Peyer's patch (tissue), 4 donors: ENCODE measurements at regions not wholly inside any gene's neighbourhood (a gene's known extent, or its start where the extent isn't known, plus 50 kb on each side); places are given as distances from the start of the nearest gene placed in this dataset.

Experiments used
- POLR2A ChIP-seq, 2 donors: fragments of 450-650 bp; IDR thresholded peaks; one replicate each; pipeline ENCODE4 v1.5.1; 2017; ENCODE audit warnings: antibody characterized with exemption in 2 of 2, mild to moderate bottlenecking in 2 of 2, moderate library complexity in 2 of 2
- TF ChIP-seq, protein P1 (sequence below), 6 experiments: fragments of 450-650 bp in 4 of 6; fragments of 200-600 bp in 2 of 6; sonication (generic) in 1 of 6; IDR thresholded peaks; one replicate each; pipeline ENCODE4 v1.5.1; 2017 to 2019; ENCODE audit warnings: antibody characterized with exemption in 6 of 6, mild to moderate bottlenecking in 3 of 6, moderate library complexity in 1 of 6

DNA sequence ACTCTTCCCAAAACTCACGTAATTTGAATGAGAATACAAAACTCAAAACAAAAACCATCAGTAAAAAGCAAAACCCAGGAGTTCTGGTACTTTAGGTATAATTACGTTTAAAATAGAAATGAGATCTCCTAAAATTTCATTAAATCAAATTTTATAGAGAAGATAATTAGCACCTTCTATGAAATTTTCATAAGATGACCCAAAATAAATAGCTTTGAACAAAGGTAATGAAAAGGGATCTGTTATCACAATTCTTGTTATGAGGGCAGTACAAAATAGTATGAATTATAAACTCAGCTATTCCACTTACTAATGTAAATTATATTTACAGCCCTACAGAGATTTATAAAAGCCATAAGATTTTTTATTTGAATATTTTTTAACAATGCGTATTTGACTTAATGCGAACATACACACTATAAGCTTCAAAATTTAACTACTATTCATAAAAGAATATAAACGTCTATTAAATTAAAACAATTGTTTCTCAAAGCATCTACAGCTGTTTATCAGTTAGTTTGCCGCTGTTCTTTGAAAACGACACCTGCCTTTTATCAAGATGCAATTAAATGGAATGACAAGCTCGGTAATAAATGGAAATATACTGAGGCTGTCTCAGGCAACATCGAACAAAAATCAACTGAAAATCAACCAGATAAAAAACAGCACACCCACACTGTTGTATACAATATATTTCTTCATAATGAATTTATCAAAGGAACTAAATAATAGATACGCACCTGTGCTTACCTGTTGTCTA lies 63.8 kb downstream of the KCNRG start:
- TF ChIP-seq, protein P1, sequence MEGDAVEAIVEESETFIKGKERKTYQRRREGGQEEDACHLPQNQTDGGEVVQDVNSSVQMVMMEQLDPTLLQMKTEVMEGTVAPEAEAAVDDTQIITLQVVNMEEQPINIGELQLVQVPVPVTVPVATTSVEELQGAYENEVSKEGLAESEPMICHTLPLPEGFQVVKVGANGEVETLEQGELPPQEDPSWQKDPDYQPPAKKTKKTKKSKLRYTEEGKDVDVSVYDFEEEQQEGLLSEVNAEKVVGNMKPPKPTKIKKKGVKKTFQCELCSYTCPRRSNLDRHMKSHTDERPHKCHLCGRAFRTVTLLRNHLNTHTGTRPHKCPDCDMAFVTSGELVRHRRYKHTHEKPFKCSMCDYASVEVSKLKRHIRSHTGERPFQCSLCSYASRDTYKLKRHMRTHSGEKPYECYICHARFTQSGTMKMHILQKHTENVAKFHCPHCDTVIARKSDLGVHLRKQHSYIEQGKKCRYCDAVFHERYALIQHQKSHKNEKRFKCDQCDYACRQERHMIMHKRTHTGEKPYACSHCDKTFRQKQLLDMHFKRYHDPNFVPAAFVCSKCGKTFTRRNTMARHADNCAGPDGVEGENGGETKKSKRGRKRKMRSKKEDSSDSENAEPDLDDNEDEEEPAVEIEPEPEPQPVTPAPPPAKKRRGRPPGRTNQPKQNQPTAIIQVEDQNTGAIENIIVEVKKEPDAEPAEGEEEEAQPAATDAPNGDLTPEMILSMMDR (IDR thresholded peaks at IDR 0.05), result no peak
- no peak for TF ChIP-seq POLR2A (IDR thresholded peaks at IDR 0.05)
